GM19438 (cell line): ENCODE measurements at regions not wholly inside any gene's neighbourhood (a gene's known extent, or its start where the extent isn't known, plus 50 kb on each side); places are given as distances from the start of the nearest gene placed in this dataset.
"Not testable (repeated sequence)": the region's sequence is repeated elsewhere in the genome, so short reads cannot be mapped to it uniquely, and the experiment has no call there.

Source experiments
- ATAC-seq: cut with Tn5 transposase; IDR thresholded peaks from one replicate; pipeline ENCODE4 v1.9.1; 2021; ENCODE audit warnings: low read depth; ENCODE audit not compliant: unreplicated experiment

DNA sequence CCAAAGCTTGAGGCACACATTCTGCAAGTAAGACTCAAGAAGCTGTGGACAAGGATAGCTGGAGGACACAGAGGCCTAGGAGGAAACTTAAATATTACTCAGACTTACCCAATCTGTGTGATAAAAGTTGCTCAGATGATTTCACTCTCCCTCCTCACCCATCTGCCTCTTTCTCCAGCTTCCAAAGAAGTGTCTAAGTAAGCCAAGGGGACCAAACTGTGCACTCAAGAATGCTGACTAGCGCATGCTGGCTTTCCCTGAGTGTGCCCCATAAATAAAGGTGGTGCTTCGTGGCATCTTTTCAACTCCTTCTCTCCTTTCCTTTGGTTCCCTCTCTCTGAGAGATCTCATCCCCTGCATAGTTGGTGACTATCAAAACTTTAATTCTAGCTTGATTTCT lies 211.0 kb upstream of the LMCD1 start:
- ATAC-seq, result no peak

GRCh38 chr3:8296461-8296860 lies 205.2 kb upstream of the LMCD1 start:
- ATAC-seq, result no peak

DNA sequence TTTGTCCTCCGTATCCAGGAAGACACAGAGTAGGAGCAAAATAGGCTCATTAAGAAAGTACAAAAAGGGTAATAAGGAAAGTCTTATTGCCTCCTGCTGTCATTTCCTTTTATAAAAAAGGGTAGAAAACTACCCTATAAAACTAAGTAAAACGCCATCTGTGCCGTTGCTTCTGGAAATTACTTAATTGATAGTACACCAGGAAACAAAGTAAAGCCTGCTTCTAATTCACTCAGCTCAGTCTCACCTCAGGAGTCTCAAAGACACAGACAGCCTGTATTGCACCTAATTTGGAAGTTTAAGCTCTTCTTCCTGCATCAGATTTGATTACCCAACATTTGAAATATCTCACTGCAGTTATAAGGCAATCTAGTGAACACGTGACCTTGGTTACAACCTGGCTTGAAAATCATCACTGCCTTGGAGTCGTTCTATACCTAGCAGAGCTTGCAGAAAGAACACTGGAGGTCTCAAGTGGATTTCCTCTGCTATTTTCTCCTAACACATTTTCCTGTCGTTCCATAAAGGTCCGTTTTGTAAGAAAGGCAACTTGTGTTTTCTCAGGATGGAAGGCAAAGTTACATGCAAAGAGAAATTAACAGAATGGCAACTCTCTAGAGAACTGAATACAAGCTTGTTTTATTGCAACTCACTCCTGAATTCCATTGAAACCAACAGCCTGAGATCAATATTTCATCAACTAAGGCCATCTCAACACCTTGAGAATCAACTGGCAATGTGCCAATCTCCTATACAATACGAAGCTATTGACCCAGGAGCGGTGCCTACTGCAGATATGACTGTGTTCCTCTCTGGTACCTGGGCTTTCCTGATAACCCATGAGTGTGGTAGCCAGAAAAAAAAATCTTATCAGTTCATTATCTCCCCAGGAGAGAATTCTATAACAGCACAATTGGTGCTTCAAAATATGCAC lies 203.3 kb upstream of the LMCD1 start:
- ATAC-seq, result no peak

DNA sequence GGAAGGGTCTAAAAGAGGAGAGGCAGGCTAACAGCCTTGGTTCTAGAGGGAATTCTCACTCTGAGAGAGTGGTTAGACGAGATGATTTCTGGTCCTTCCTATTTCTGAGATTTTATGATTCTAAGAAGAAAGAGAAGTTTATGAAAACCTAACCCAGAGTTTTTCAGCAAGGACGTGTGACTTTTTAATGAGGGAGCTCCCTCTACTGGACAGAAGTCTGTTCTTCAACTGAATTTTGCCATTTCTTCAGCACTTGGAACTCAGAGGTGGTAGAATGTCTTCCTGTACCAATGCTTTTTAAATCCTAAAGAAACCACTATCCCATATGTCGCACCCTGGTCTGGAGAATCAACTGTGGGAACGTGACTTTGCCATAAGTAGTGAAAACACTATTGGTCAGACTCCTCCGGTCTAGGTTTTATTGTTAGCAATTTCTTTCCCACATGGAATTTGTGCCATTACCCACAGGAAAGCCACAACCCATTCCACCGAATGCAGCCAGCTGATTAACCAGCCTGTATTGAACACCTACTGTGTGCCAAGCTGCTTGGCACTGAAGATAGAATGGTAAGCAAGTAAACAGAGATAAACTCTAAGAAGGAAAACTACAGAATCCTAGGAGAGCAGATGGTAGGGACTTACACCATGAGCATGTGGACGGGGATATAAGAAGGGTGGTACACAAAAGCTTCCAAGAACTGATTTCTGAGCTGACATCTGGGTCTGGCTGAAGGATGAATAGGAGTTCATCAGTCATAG lies 199.5 kb upstream of the LMCD1 start:
- ATAC-seq, result no peak

- no peak for ATAC-seq
These were observed 198.2 kb upstream of the LMCD1 start for GRCh38 chr3:8303466-8303865.

DNA sequence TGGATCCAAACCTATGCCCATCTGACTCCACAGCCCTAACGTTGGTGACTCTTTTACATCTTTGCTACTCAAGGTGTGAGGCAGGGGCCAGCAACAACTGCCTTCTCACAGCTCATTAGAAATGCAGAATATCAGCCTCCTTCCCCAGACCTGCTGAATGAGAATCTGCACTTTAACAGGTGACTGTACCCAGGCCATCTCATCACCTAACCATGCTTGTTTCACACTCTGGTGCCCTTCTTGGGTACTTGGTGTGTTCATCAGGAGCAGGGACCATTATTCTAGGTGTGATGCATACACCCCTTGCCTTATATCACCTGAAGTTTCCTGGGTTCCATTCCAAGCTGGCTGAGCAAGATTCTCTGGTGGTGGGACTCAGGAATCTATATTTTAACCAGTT lies 196.3 kb upstream of the LMCD1 start:
- ATAC-seq, result no peak

DNA sequence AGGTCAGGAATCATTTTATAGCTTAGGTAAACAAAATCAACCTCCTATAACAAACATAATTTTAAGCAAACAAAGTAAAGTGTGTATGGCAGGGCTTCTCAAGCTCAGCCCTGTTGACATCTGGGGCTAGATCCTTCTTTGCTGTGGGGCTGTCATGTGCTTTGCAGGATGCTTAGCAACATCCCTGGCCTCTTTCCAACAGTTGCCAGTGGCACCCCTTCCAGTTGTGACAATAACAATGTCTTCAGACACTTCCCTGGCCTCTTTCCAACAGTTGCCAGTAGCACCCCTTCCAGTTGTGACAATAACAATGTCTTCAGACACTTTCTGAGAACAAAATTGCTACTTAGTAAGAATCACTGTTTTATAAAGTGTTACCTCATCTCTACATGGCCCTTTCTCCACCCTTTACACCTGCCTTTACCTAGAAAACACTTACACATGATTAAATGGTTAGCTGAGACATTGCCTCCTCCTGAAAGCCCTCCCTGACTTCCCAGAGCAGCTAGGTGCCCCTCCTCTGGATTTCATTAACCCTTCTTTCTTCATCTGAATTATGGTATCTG lies 194.0 kb upstream of the LMCD1 start:
- ATAC-seq, result no peak

- ATAC-seq, result no peak
These were observed 190.3 kb upstream of the LMCD1 start for GRCh38 chr3:8311321-8311720.

- no peak for ATAC-seq
These were observed 188.9 kb upstream of the LMCD1 start for GRCh38 chr3:8312685-8313084.

- ATAC-seq, result no peak
These were observed 187.9 kb upstream of the LMCD1 start for GRCh38 chr3:8313560-8314267.

GRCh38 chr3:8315526-8315925 lies 186.1 kb upstream of the LMCD1 start:
- not testable (repeated sequence) for ATAC-seq

GRCh38 chr3:8317661-8318649 lies 183.7 kb upstream of the LMCD1 start:
- ATAC-seq, result no peak

DNA sequence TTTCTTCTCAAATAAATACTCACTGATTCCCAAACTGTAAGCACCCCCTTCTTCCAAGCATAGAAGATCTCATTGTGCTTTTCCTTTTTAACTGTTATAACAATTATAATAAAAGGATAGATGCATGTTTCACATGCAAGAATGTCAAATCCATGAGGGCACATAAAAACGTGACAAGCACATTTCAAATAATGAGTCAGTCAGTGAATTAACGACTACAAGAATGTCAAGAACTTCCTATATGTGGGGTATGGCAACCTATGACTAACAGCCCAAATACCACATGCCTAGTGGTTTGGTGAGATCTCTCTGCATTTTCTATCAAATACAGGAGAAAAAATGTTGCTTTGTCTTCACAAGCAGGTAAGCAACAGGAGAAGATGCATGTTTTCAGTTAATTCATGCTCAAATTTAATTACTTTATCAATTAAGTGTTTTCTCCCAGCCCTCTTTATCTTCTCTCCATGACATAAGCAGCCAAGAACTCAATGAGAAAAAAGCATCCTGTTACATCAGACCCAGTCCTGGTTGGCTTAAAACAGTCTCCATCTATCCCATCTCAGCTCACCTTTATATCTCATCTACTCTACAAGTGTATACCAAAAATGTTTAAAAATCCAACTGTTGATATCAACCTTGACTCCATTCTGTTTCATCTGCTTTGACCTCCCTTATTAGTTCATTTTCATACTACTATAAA lies 181.5 kb upstream of the LMCD1 start:
- no peak for ATAC-seq

DNA sequence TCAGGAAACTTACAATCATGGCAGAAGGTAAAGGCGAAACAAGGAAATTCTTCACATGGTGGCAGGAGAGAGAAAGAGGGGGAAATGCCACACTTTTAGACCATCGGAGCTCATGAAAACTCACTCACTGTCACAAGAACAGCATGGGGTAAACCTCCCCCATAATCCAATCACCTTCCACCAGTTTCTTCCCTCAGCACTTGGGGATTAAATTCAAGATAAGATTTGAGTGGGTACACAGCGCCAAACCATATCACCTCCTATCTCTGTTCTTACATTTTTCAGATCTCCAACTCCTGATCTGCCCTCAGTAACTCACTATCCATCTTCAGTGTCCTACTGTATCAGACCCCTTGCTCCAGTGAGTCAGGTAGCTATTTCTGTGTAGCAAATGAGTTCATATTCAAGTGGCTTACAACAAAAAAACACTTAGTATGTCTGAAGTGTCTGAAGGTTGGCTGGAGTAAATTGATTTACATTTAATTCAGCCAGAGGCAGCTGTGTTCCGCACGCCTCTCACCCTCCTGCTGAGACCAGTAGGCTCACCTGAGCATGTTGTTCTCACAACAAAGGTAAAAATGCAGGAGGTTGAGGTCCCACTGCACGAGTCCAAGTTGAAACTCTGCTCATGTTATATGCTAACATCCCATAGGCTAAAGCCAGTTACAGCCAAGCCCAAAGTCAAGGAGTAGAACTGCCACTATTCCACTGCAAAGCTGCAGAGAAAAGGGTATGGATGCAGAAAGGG lies 180.7 kb upstream of the LMCD1 start:
- no peak for ATAC-seq

GRCh38 chr3:8324747-8325146 lies 176.9 kb upstream of the LMCD1 start:
- ATAC-seq, result peak; percentile 77

- ATAC-seq, result no peak
These were observed 176.3 kb upstream of the LMCD1 start for GRCh38 chr3:8325306-8325705.

DNA sequence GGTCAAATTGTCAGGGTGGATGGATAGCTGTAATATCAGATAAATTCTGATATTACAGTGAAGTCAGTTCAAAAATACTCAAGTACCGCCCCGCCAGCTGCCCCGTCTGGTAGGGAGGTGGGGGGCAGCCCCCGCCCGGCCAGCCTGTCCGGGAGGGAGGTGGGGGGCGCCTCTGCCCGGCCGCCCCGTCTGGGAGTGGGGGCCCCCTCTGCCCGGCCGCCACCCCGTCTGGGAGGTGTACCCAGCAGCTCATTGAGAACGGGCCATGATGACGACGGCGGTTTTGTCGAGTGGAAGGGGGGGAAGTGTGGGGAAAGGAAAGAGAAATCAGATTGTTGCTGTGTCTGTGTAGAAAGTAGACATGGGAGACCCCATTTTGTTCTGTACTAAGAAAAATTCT lies 175.8 kb upstream of the LMCD1 start:
- ATAC-seq, result not testable (repeated sequence)

GRCh38 chr3:8327739-8328138 lies 173.9 kb upstream of the LMCD1 start:
- ATAC-seq, result no peak
